Glutamatergic neuron (in vitro differentiated cells): ENCODE measurements at regions not wholly inside any gene's neighbourhood (a gene's known extent, or its start where the extent isn't known, plus 50 kb on each side); places are given as distances from the start of the nearest gene placed in this dataset.

Experiments used
- DNase-seq: peaks from one replicate; pipeline ENCODE4 v3.0.0; 2022
- H3K27ac Mint-ChIP-seq: one replicate; pipeline ENCODE4 v1.8.0; 2020; ENCODE audit warnings: mild to moderate bottlenecking, mixed read lengths, inconsistent platforms; ENCODE audit not compliant: unreplicated experiment
- H3K27me3 Mint-ChIP-seq: one replicate; pipeline ENCODE4 v1.8.0; 2020; ENCODE audit warnings: mild to moderate bottlenecking, moderate library complexity, mixed read lengths, inconsistent platforms; ENCODE audit not compliant: unreplicated experiment
- H3K36me3 Mint-ChIP-seq: one replicate; pipeline ENCODE4 v1.8.0; 2020; ENCODE audit warnings: mild to moderate bottlenecking, mixed read lengths, inconsistent platforms; ENCODE audit not compliant: unreplicated experiment
- H3K4me1 Mint-ChIP-seq: one replicate; pipeline ENCODE4 v1.8.0; 2020; ENCODE audit warnings: mild to moderate bottlenecking, low read depth, mixed read lengths, inconsistent platforms; ENCODE audit not compliant: unreplicated experiment
- H3K4me3 Mint-ChIP-seq: one replicate; pipeline ENCODE4 v1.8.0; 2020; ENCODE audit warnings: mild to moderate bottlenecking, mixed read lengths, inconsistent platforms; ENCODE audit not compliant: unreplicated experiment
- H3K9me3 Mint-ChIP-seq: one replicate; pipeline ENCODE4 v1.8.0; 2020; ENCODE audit warnings: mild to moderate bottlenecking, moderate library complexity, mixed read lengths, inconsistent platforms; ENCODE audit not compliant: unreplicated experiment
- TF ChIP-seq, protein P1 (sequence below): fragments of 200-600 bp; sonication (generic); IDR thresholded peaks from one replicate; pipeline ENCODE4 v1.5.0; 2021; ENCODE audit not compliant: partially characterized antibody, unreplicated experiment

DNA sequence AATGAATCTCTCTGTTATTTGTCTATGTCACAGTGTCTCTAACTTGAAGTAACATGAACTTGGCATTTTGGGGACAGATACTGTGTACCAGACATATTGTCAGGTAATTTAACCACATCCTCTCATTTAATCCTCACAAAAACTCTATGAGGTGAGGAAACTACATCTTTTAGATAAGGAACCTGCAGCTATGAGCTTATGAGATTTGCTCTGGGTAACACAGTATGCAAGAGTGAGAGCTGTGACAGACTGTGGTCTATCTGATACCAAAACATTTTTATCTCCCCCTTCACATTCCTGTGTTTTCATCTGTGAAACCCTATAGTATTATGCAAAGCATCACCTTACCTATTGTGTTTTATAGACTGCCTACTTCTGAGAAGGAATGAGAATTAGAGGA is 58.4 kb upstream of the HS3ST1 start:
- no peak overlapping the region for H3K27ac Mint-ChIP-seq
- H3K4me1 Mint-ChIP-seq, result peaks cover 6% of the 10 kb centered on the region
- no peak for DNase-seq
- no peak overlapping the region for H3K4me3 Mint-ChIP-seq
- no peaks in the 10 kb centered on the region for H3K9me3 Mint-ChIP-seq
- H3K36me3 Mint-ChIP-seq, result no peaks in the 10 kb centered on the region
- TF ChIP-seq, protein P1, sequence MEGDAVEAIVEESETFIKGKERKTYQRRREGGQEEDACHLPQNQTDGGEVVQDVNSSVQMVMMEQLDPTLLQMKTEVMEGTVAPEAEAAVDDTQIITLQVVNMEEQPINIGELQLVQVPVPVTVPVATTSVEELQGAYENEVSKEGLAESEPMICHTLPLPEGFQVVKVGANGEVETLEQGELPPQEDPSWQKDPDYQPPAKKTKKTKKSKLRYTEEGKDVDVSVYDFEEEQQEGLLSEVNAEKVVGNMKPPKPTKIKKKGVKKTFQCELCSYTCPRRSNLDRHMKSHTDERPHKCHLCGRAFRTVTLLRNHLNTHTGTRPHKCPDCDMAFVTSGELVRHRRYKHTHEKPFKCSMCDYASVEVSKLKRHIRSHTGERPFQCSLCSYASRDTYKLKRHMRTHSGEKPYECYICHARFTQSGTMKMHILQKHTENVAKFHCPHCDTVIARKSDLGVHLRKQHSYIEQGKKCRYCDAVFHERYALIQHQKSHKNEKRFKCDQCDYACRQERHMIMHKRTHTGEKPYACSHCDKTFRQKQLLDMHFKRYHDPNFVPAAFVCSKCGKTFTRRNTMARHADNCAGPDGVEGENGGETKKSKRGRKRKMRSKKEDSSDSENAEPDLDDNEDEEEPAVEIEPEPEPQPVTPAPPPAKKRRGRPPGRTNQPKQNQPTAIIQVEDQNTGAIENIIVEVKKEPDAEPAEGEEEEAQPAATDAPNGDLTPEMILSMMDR, result no peak
- H3K27me3 Mint-ChIP-seq, result peaks cover 2% of the 10 kb centered on the region

DNA sequence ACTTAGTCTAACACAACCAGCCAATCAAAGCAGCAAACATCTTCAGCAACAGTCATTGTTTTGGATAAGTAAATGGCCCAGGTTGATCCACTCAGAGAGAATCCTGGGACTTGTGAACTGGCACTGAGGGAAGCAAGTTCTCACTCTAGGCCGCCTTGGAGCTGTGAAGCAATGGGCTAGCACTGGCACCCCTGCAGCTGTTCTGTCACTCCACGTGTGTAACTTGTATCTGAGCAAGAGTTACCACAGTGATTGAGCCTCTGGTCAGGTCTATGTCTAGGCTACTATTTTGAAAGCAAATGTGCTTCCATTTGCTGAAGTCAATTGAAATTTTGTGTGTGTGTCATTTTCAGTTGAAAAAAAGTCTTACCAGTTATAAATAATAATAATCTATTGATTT is 57.2 kb upstream of the HS3ST1 start:
- Mint-ChIP-seq H3K9me3 (no peaks in the 10 kb centered on the region), H3K27ac (no peak overlapping the region), H3K27me3 (peaks cover 2% of the 10 kb centered on the region), H3K36me3 (no peaks in the 10 kb centered on the region), H3K4me3 (no peak overlapping the region), H3K4me1 (peaks cover 6% of the 10 kb centered on the region)
- DNase-seq, result no peak
- TF ChIP-seq, protein P1, result no peak

DNA sequence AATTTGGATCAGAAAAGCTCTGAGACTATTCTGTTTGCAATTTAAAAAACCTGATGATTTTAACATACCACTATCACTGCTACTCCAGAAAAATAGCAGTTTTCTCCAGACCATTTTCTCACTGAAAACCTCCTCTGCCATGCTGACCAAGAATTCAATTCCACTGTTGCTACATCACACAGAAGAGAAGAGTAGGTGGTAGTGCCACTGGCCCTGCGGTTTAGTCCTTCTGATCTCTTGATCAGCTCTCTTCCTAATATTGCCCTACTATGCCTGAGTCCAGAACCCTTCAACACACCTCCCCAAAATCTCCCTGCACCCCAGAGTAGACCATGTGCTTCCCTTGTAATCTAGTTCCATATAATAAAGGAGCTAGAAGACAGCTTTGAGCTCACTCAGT is 55.8 kb upstream of the HS3ST1 start:
- no peak overlapping the region for H3K27ac Mint-ChIP-seq
- no peak for DNase-seq
- TF ChIP-seq, protein P1, result no peak
- H3K9me3 Mint-ChIP-seq, result no peaks in the 10 kb centered on the region
- peaks cover 2% of the 10 kb centered on the region for H3K27me3 Mint-ChIP-seq
- no peaks in the 10 kb centered on the region for H3K36me3 Mint-ChIP-seq
- H3K4me1 Mint-ChIP-seq, result peaks cover 6% of the 10 kb centered on the region
- no peak overlapping the region for H3K4me3 Mint-ChIP-seq

DNA sequence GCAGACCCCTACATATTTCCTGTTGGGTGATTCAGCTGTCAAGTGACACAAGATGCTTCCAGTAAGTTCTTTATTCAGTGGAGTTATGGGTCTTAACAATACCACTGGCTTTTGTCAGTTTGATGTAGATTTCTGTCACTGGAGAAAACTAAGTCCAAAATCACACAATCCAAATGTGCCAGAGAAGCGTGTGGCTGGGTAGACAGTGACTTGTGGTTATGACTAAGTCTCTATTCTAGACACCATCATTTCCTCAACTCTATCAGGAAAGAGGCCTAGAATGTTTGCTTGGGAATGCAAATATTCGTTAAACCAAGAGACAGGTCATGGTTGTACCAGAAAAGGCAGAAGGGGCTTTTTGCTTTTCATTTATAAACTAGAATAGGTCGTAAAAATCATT is 54.4 kb upstream of the HS3ST1 start:
- TF ChIP-seq, protein P1, result no peak
- peaks cover 4% of the 10 kb centered on the region for H3K4me1 Mint-ChIP-seq
- peaks cover 2% of the 10 kb centered on the region for H3K27me3 Mint-ChIP-seq
- DNase-seq, result no peak
- H3K4me3 Mint-ChIP-seq, result no peak overlapping the region
- H3K9me3 Mint-ChIP-seq, result no peaks in the 10 kb centered on the region
- no peak overlapping the region for H3K27ac Mint-ChIP-seq
- no peaks in the 10 kb centered on the region for H3K36me3 Mint-ChIP-seq

DNA sequence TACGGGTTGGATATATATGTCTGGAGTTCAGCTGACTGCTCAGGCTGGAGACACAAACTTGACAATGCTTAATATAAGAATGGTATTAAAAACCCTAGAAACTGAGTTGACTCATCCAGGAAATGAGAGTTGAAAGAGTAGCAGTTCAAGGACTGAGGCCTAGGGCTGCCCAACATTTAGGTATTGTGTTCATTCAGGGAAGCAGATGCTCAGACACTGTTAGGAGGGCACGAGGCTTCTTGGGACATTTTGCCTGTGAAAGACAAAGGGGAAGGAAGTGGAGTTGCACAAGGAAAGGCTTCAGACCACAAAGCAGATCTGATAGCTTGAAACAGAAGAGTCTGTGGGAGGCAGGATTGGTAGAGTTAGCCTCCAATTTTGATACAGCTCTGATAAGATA is 52.0 kb upstream of the HS3ST1 start:
- peaks cover 2% of the 10 kb centered on the region for H3K27me3 Mint-ChIP-seq
- H3K27ac Mint-ChIP-seq, result no peak overlapping the region
- no peaks in the 10 kb centered on the region for H3K9me3 Mint-ChIP-seq
- no peak for DNase-seq
- no peaks in the 10 kb centered on the region for H3K36me3 Mint-ChIP-seq
- H3K4me3 Mint-ChIP-seq, result no peak overlapping the region
- TF ChIP-seq, protein P1, result no peak
- H3K4me1 Mint-ChIP-seq, result no peaks in the 10 kb centered on the region
